ENCODE measurements at regions not wholly inside any gene's neighbourhood (a gene's known extent, or its start where the extent isn't known, plus 50 kb on each side); places are given as distances from the start of the nearest gene placed in this dataset.

DNA sequence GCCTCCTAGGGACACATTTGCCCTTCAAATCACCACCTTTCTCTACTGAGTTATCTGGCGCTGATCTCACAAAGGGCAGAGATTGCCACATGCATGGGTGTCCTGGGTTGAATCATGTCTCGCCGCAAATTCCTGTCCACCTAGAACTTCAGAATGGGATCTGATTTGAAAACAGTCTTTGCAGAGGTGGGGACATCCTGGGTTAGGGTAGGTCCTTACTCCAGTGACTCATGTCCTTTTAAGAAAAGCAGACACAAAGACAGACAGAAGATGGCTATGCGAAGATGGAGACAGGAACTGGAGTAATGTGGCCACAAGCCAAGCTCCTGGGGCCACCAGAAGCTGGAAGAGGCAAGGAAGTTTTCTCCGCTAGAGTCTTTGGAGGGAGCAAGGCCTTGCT, 197.4 kb upstream of the SMIM21 start:
- TF ChIP-seq, protein P1, sequence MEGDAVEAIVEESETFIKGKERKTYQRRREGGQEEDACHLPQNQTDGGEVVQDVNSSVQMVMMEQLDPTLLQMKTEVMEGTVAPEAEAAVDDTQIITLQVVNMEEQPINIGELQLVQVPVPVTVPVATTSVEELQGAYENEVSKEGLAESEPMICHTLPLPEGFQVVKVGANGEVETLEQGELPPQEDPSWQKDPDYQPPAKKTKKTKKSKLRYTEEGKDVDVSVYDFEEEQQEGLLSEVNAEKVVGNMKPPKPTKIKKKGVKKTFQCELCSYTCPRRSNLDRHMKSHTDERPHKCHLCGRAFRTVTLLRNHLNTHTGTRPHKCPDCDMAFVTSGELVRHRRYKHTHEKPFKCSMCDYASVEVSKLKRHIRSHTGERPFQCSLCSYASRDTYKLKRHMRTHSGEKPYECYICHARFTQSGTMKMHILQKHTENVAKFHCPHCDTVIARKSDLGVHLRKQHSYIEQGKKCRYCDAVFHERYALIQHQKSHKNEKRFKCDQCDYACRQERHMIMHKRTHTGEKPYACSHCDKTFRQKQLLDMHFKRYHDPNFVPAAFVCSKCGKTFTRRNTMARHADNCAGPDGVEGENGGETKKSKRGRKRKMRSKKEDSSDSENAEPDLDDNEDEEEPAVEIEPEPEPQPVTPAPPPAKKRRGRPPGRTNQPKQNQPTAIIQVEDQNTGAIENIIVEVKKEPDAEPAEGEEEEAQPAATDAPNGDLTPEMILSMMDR (IDR thresholded peaks at IDR 0.05; ENCODE audit: low read length), result no peak
- no peak for TF ChIP-seq EZH2 (optimal IDR thresholded peaks at IDR 0.05; ENCODE audit: low read depth, low read length)
- TF ChIP-seq EZH2phosphoT487 (IDR thresholded peaks at IDR 0.05; ENCODE audit: low read length), result no peak
